ENCODE measurements at regions not wholly inside any gene's neighbourhood (a gene's known extent, or its start where the extent isn't known, plus 50 kb on each side); places are given as distances from the start of the nearest gene placed in this dataset.

- H2AFZ ChIP-seq, result no peak overlapping the region
- H3K4me2 ChIP-seq, result no peak overlapping the region
- peaks cover 5% of the 10 kb centered on the region for H3K27me3 Mint-ChIP-seq (ENCODE audit: insufficient read depth, low read depth, poor library complexity)
- no peaks in the 10 kb centered on the region for H3K27me3 ChIP-seq (ENCODE audit: insufficient read depth)
- H3K36me3 ChIP-seq (ENCODE audit: insufficient read depth), result no peaks in the 10 kb centered on the region
- H3K27ac ChIP-seq (ENCODE audit: low read depth), result no peak overlapping the region
- DNase-seq (ENCODE audit: low spot score) (no peak), ATAC-seq (no peak)
- TF ChIP-seq EZH2 (IDR thresholded peaks at IDR 0.05; ENCODE audit: low read depth, unreplicated experiment), result no peak
- TF ChIP-seq CTCF (conservative IDR thresholded peaks at IDR 0.05; ENCODE audit: low read depth in 2 of 2), result no peak
- no peak for TF ChIP-seq CREB1 (CRISPR knock-in tag; IDR thresholded peaks at IDR 0.05; ENCODE audit: low read depth)
- TF ChIP-seq NANOG (IDR thresholded peaks at IDR 0.05; ENCODE audit: borderline replicate concordance), result no peak
- no peak for TF ChIP-seq JUNB (IDR thresholded peaks at IDR 0.05; ENCODE audit: unreplicated experiment)
- TF ChIP-seq ZNF462 (CRISPR knock-in tag; IDR thresholded peaks at IDR 0.05), result no peak
- TF ChIP-seq ZNF331 (CRISPR knock-in tag; IDR thresholded peaks at IDR 0.05; ENCODE audit: low read depth), result no peak
- TF ChIP-seq POLR2AphosphoS5 (IDR thresholded peaks at IDR 0.05; ENCODE audit: low read depth), result no peak
- no peak for TF ChIP-seq EZH2phosphoT487 (IDR thresholded peaks at IDR 0.05; ENCODE audit: unreplicated experiment)
- TF ChIP-seq REST (IDR thresholded peaks at IDR 0.05; ENCODE audit: unreplicated experiment), result no peak
- TF ChIP-seq STAT1 (IDR thresholded peaks at IDR 0.05; ENCODE audit: unreplicated experiment), result no peak
- no peak for TF ChIP-seq ETS1 (IDR thresholded peaks at IDR 0.05)
- no peak for TF ChIP-seq ZNF114 (CRISPR knock-in tag; IDR thresholded peaks at IDR 0.05)
- H3F3A ChIP-seq (replicated peaks; ENCODE audit: low read depth), result no peaks in the 10 kb centered on the region
- no peak overlapping the region for H3K27ac Mint-ChIP-seq
- no peaks in the 10 kb centered on the region for H3K4me1 ChIP-seq (ENCODE audit: insufficient read depth)
- H3K4me3 Mint-ChIP-seq, result no peak overlapping the region
- peaks cover 5% of the 10 kb centered on the region; the same call in 2 of the 3 replicates for H3K36me3 Mint-ChIP-seq (ENCODE audit: low read depth)
- H3K9me3 Mint-ChIP-seq, result peaks cover 17% of the 10 kb centered on the region
- no peaks in the 10 kb centered on the region for H3K79me2 ChIP-seq (replicated peaks; ENCODE audit: insufficient read depth)
- no peak overlapping the region for H3K4me3 ChIP-seq
- H4K20me1 ChIP-seq (replicated peaks; ENCODE audit: insufficient read depth), result no peaks in the 10 kb centered on the region
- H3K9me2 ChIP-seq (ENCODE audit: insufficient read depth), result no peaks in the 10 kb centered on the region
- H3K4me1 Mint-ChIP-seq, result 0 out of 3 replicates have a peak, but pooled peaks cover 3% of the 10 kb centered on the region
Measured at GRCh38 chr5:3994628-3995027, 399.0 kb downstream of the IRX1 start.

Measured in GM23338 (cell line).